Tibial artery (tissue), 4 donors: ENCODE measurements at regions not wholly inside any gene's neighbourhood (a gene's known extent, or its start where the extent isn't known, plus 50 kb on each side); places are given as distances from the start of the nearest gene placed in this dataset.

Experiments used
- DNase-seq, 2 donors: peaks; one replicate each; pipeline ENCODE4 v3.0.0-alpha.2; 2019
- H3K27ac ChIP-seq, 2 donors: fragments of 200-600 bp; sonication (generic) in 1 of 2; 1 replicate in 1 of 2; 2 replicates in 1 of 2; pipeline ENCODE4 v1.5.1; 2018 to 2019; ENCODE audit warnings: mild to moderate bottlenecking in 1 of 2
- H3K27me3 ChIP-seq, 2 donors: fragments of 200-600 bp; sonication (generic) in 1 of 2; one replicate each; pipeline versions ENCODE4 v1.5.1 to v1.6.0; 2016 to 2019
- H3K36me3 ChIP-seq, 3 donors: fragments of 200-600 bp; sonication (generic) in 2 of 3; one replicate each; pipeline ENCODE4 v1.5.1; 2016 to 2019; ENCODE audit warnings: mild to moderate bottlenecking in 2 of 3
- H3K4me1 ChIP-seq, 4 donors: fragments of 200-600 bp; sonication (generic) in 2 of 4; 1 replicate in 3 of 4; 2 replicates in 1 of 4; pipeline ENCODE4 v1.5.1; 2016 to 2019
- H3K4me3 ChIP-seq, 2 donors: fragments of 200-600 bp; sonication (generic) in 1 of 2; 1 replicate in 1 of 2; 2 replicates in 1 of 2; pipeline ENCODE4 v1.5.1; 2018 to 2019; ENCODE audit warnings: mild to moderate bottlenecking in 2 of 2
- H3K9me3 ChIP-seq, 3 donors: fragments of 200-600 bp; sonication (generic) in 1 of 3; one replicate each; pipeline ENCODE4 v1.5.1; 2016 to 2019
- CTCF ChIP-seq, 2 experiments: fragments of 200-600 bp in 1 of 2; fragments of 450-650 bp in 1 of 2; IDR thresholded peaks; one replicate each; pipeline ENCODE4 v1.5.1; 2017 to 2019; ENCODE audit warnings: antibody characterized with exemption in 2 of 2, mild to moderate bottlenecking in 1 of 2, moderate library complexity in 1 of 2
- intact Hi-C: fragments of 100-400 bp; cut with DNase I; formaldehyde crosslinking; loops from one replicate; pipeline ENCODE4 v1.15.0; 2023; ENCODE audit warnings: low total_unique reads

GRCh38 chr18:61079714-61080113, 253.5 kb upstream of the CDH20 start:
- DNase-seq = no peak
- no peaks in the 10 kb centered on the region for H3K4me1 ChIP-seq
- no peaks in the 10 kb centered on the region for H3K9me3 ChIP-seq
- H3K36me3 ChIP-seq = no peaks in the 10 kb centered on the region
- H3K4me3 ChIP-seq = no peak overlapping the region
- no peak for TF ChIP-seq CTCF (IDR thresholded peaks at IDR 0.05)
- intact Hi-C loops = no loop called here
- H3K27me3 ChIP-seq = no peaks in the 10 kb centered on the region
- H3K27ac ChIP-seq = no peak overlapping the region

- Histone ChIP-seq H3K4me1 (no peaks in the 10 kb centered on the region), H3K27me3 (no peaks in the 10 kb centered on the region), H3K36me3 (no peaks in the 10 kb centered on the region), H3K9me3 (no peaks in the 10 kb centered on the region), H3K4me3 (no peak overlapping the region), H3K27ac (no peak overlapping the region)
- no peak for TF ChIP-seq CTCF (IDR thresholded peaks at IDR 0.05)
- intact Hi-C loops = no loop called here
- DNase-seq = no peak
These were observed 252.2 kb upstream of the CDH20 start for GRCh38 chr18:61080954-61081528.

- Histone ChIP-seq H3K27ac (no peak overlapping the region), H3K4me3 (no peak overlapping the region), H3K36me3 (no peaks in the 10 kb centered on the region), H3K27me3 (no peaks in the 10 kb centered on the region), H3K4me1 (no peaks in the 10 kb centered on the region), H3K9me3 (no peaks in the 10 kb centered on the region)
- intact Hi-C loops = no loop called here
- TF ChIP-seq CTCF (IDR thresholded peaks at IDR 0.05) = no peak
- no peak for DNase-seq
These were observed 250.1 kb upstream of the CDH20 start for GRCh38 chr18:61082976-61083630.

GRCh38 chr18:61085036-61085435, 248.2 kb upstream of the CDH20 start:
- H3K27me3 ChIP-seq = no peaks in the 10 kb centered on the region
- no peak for DNase-seq
- H3K9me3 ChIP-seq = no peaks in the 10 kb centered on the region
- no peaks in the 10 kb centered on the region for H3K4me1 ChIP-seq
- H3K4me3 ChIP-seq = no peak overlapping the region
- no peaks in the 10 kb centered on the region for H3K36me3 ChIP-seq
- H3K27ac ChIP-seq = no peak overlapping the region
- intact Hi-C loops = no loop called here
- no peak for TF ChIP-seq CTCF (IDR thresholded peaks at IDR 0.05)

- intact Hi-C loops = no loop called here
- H3K27ac ChIP-seq = no peak overlapping the region
These were observed 247.5 kb upstream of the CDH20 start for GRCh38 chr18:61085761-61086160.

More at GRCh38 chr18:61085761-61086160, 247.5 kb upstream of the CDH20 start:
- no peaks in the 10 kb centered on the region for H3K9me3 ChIP-seq
- H3K4me1 ChIP-seq = no peaks in the 10 kb centered on the region
- no peak for DNase-seq
- TF ChIP-seq CTCF (IDR thresholded peaks at IDR 0.05) = no peak
- H3K36me3 ChIP-seq = no peaks in the 10 kb centered on the region
- no peak overlapping the region for H3K4me3 ChIP-seq
- H3K27me3 ChIP-seq = no peaks in the 10 kb centered on the region
